Panc1 (cell line): ENCODE measurements at regions not wholly inside any gene's neighbourhood (a gene's known extent, or its start where the extent isn't known, plus 50 kb on each side); places are given as distances from the start of the nearest gene placed in this dataset.
A peak's percentile ranks its signal among the peaks of the same experiment; 100 is the strongest.

Source experiments
- ATAC-seq: fragments of 200-7000 bp; cut with Tn5 transposase; 2 replicates; pipeline ENCODE4 v1.9.1; 2020; ENCODE audit warnings: mild to moderate bottlenecking, moderate library complexity
- BruUV-seq: library from RNA; stranded (reverse); fragments of 400-500 nt; replicated peaks from 2 replicates; lab custom pipeline; 2021; lab: Mats Ljungman, UMichigan
- CTCF ChIA-PET: fragments of 300-600 bp; sonication (Branson Sonifier 250); formaldehyde crosslinking; loops from one replicate; lab custom pipeline; 2022; ENCODE audit warnings: antibody characterized with exemption; lab: Charles Lee
- POLR2A ChIA-PET: fragments of 300-600 bp; sonication (Branson Sonifier 250); formaldehyde crosslinking; loops from one replicate; lab custom pipeline; 2022; ENCODE audit warnings: antibody characterized with exemption; lab: Charles Lee
- DNase-seq: peaks from one replicate; pipeline ENCODE4 v3.0.0-alpha.2; 2010; ENCODE audit warnings: low read depth, low spot score
- H3K27ac ChIP-seq: 2 replicates; pipeline ENCODE4 v1.5.1; 2011; ENCODE audit warnings: mild to moderate bottlenecking, low read length, inconsistent platforms
- H3K27me3 ChIP-seq: fragments of 200-500 bp; sonication (Bioruptor generic); 2 replicates; pipeline ENCODE4 v1.6.0; 2014; ENCODE audit warnings: low read length, inconsistent platforms; ENCODE audit not compliant: control insufficient read depth, insufficient read depth
- H3K36me3 ChIP-seq: fragments of 200-500 bp; sonication (Bioruptor generic); 2 replicates; pipeline ENCODE4 v1.5.1; 2014; ENCODE audit warnings: inconsistent platforms, mild to moderate bottlenecking, low read length, moderate library complexity; ENCODE audit not compliant: control insufficient read depth, insufficient read depth
- H3K4me1 ChIP-seq: 2 replicates; pipeline ENCODE4 v1.5.1; 2011; ENCODE audit warnings: inconsistent platforms, mild to moderate bottlenecking, low read length, moderate library complexity; ENCODE audit not compliant: control insufficient read depth, insufficient read depth
- H3K4me3 ChIP-seq, 2 experiments: 2 replicates each; pipeline ENCODE4 v1.5.1; 2011 to 2012; ENCODE audit warnings: low read depth in 2 of 2, low read length in 2 of 2, mild to moderate bottlenecking in 2 of 2, inconsistent platforms in 1 of 2, moderate library complexity in 1 of 2
- H3K9me3 ChIP-seq: fragments of 200-500 bp; sonication (Bioruptor generic); 2 replicates; pipeline ENCODE4 v1.5.1; 2014; ENCODE audit warnings: low read depth, mild to moderate bottlenecking, inconsistent platforms, low read length, moderate library complexity; ENCODE audit not compliant: control insufficient read depth, insufficient read depth
- POLR2AphosphoS5 ChIP-seq: IDR thresholded peaks from 2 replicates; pipeline ENCODE4 v1.6.1; 2012; ENCODE audit warnings: mild to moderate bottlenecking, low read depth, low read length, moderate library complexity
- SIN3A ChIP-seq: IDR thresholded peaks from 2 replicates; pipeline ENCODE4 v1.6.1; 2012; ENCODE audit warnings: low read depth, mild to moderate bottlenecking, low read length, moderate library complexity, borderline replicate concordance; ENCODE audit not compliant: insufficient read depth
- TCF7L2 ChIP-seq: IDR thresholded peaks from 2 replicates; pipeline ENCODE4 v1.6.1; 2011; ENCODE audit warnings: mild to moderate bottlenecking, low read depth, low read length, inconsistent platforms
- in situ Hi-C: cut with HindIII; loops from 2 replicates; pipeline ENCODE4 v1.10.0; 2016; ENCODE audit warnings: low sequenced_read_pairs, low pct_unique_long_range_greater_than_20kb
- intact Hi-C: fragments of 100-400 bp; cut with micrococcal nuclease; formaldehyde crosslinking; loops from one replicate; pipeline ENCODE4 v1.10.0; 2022; ENCODE audit not compliant: unreplicated experiment
- TF ChIP-seq, protein P1 (sequence below): fragments of 450-650 bp; IDR thresholded peaks from 2 replicates; pipeline ENCODE4 v1.5.1; 2017; ENCODE audit warnings: mild to moderate bottlenecking
- TF ChIP-seq, protein P2 (sequence below), 2 experiments: IDR thresholded peaks; 2 replicates each; pipeline ENCODE4 v1.6.1; 2011 to 2012; ENCODE audit warnings: low read depth in 2 of 2, control low read depth in 1 of 2, low read length in 1 of 2, mild to moderate bottlenecking in 1 of 2, moderate library complexity in 1 of 2; ENCODE audit not compliant: insufficient read depth in 1 of 2

DNA sequence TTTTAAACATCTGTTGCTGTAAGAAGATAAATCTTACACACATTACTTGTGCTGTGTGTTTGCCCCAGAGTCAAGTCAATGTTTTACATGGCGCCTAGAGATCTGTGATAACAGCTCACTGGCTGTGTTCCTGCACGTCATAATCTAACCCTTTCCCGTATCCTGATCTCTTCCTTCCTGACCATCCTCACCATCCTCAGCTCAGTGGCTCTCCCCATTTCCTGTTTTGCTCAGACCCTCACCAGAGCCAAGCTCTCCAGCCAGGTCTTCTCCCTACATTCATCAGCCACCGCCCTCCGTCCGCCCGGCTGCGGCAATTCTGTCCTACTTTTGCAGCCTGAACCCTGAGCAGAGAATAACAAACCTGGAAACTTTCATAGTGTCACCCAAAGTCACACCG lies 824.7 kb downstream of the USP25 start:
- peaks cover 7% of the 10 kb centered on the region for H3K4me1 ChIP-seq
- BruUV-seq = no TSS peak
- ATAC-seq (no peak), DNase-seq (no peak)
- TF ChIP-seq TCF7L2 (no peak), SIN3A (no peak)
- H3K9me3 ChIP-seq = no peaks in the 10 kb centered on the region
- ChIA-PET CTCF (no interaction called here), POLR2A (no interaction called here)
- H3K27ac ChIP-seq = no peak overlapping the region
- intact Hi-C loops (no loop called here), in situ Hi-C loops (no loop called here)
- H3K4me3 ChIP-seq = no peak overlapping the region
- no peaks in the 10 kb centered on the region for H3K36me3 ChIP-seq
- no peaks in the 10 kb centered on the region for H3K27me3 ChIP-seq

GRCh38 chr21:16563116-16563515 lies 833.3 kb downstream of the USP25 start:
- intact Hi-C loops (no loop called here), in situ Hi-C loops (no loop called here)
- POLR2A ChIA-PET = no interaction called here
- ATAC-seq = no peak
- no peak for DNase-seq
- H3K9me3 ChIP-seq = no peaks in the 10 kb centered on the region
- CTCF ChIA-PET = no interaction called here
- peak overlapping the region; percentile 29; the same call in 1 of the 2 replicates for H3K27ac ChIP-seq
- no peak overlapping the region for H3K4me3 ChIP-seq
- H3K4me1 ChIP-seq = no peaks in the 10 kb centered on the region; the same call in 1 of the 2 replicates
- no peaks in the 10 kb centered on the region for H3K27me3 ChIP-seq
- no TSS peak for BruUV-seq
- TF ChIP-seq TCF7L2 (no peak), SIN3A (no peak), POLR2AphosphoS5 (no peak)
- TF ChIP-seq, protein P1, sequence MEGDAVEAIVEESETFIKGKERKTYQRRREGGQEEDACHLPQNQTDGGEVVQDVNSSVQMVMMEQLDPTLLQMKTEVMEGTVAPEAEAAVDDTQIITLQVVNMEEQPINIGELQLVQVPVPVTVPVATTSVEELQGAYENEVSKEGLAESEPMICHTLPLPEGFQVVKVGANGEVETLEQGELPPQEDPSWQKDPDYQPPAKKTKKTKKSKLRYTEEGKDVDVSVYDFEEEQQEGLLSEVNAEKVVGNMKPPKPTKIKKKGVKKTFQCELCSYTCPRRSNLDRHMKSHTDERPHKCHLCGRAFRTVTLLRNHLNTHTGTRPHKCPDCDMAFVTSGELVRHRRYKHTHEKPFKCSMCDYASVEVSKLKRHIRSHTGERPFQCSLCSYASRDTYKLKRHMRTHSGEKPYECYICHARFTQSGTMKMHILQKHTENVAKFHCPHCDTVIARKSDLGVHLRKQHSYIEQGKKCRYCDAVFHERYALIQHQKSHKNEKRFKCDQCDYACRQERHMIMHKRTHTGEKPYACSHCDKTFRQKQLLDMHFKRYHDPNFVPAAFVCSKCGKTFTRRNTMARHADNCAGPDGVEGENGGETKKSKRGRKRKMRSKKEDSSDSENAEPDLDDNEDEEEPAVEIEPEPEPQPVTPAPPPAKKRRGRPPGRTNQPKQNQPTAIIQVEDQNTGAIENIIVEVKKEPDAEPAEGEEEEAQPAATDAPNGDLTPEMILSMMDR = no peak
- TF ChIP-seq, protein P2, sequence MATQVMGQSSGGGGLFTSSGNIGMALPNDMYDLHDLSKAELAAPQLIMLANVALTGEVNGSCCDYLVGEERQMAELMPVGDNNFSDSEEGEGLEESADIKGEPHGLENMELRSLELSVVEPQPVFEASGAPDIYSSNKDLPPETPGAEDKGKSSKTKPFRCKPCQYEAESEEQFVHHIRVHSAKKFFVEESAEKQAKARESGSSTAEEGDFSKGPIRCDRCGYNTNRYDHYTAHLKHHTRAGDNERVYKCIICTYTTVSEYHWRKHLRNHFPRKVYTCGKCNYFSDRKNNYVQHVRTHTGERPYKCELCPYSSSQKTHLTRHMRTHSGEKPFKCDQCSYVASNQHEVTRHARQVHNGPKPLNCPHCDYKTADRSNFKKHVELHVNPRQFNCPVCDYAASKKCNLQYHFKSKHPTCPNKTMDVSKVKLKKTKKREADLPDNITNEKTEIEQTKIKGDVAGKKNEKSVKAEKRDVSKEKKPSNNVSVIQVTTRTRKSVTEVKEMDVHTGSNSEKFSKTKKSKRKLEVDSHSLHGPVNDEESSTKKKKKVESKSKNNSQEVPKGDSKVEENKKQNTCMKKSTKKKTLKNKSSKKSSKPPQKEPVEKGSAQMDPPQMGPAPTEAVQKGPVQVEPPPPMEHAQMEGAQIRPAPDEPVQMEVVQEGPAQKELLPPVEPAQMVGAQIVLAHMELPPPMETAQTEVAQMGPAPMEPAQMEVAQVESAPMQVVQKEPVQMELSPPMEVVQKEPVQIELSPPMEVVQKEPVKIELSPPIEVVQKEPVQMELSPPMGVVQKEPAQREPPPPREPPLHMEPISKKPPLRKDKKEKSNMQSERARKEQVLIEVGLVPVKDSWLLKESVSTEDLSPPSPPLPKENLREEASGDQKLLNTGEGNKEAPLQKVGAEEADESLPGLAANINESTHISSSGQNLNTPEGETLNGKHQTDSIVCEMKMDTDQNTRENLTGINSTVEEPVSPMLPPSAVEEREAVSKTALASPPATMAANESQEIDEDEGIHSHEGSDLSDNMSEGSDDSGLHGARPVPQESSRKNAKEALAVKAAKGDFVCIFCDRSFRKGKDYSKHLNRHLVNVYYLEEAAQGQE (IDR thresholded peaks at IDR 0.05; ENCODE audit: insufficient read depth in 1 of 2, low read depth in 2 of 2, low read length in 1 of 2) = no peak
- H3K36me3 ChIP-seq = no peaks in the 10 kb centered on the region

DNA sequence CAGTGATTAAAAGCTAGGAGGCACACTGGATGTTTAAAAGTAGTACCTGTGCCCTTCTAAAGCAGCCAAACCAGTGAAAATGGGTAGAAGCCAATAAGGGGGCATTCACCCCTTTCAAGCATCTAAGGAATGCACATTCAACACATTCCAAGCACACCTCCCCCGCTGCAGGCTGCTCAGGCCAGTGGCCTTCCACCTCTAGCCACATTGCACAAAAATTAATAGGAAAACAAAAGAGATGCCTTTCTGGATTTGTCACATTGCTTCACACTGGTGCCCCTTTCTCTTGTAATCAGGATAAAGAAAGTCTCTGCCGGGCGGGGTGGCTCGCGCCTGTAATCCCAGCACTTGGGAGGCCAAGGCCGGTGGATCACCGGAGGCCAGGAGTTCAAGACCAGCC lies 834.0 kb downstream of the USP25 start:
- in situ Hi-C loops (no loop called here), intact Hi-C loops (no loop called here)
- H3K36me3 ChIP-seq = no peaks in the 10 kb centered on the region
- ChIA-PET CTCF (interaction anchor here (0.6 kb wide), 1 partner anchor 10 kb away, joined by 4 read pairs; no protein-coding TSS in a partner anchor), POLR2A (no interaction called here)
- no peaks in the 10 kb centered on the region for H3K9me3 ChIP-seq
- no peak for TF ChIP-seq SIN3A
- no peak for TF ChIP-seq POLR2AphosphoS5
- TF ChIP-seq, protein P2 (IDR thresholded peaks at IDR 0.05; ENCODE audit: insufficient read depth in 1 of 2, low read depth in 2 of 2, low read length in 1 of 2) = no peak
- TF ChIP-seq, protein P1 = no peak
- no peak for TF ChIP-seq TCF7L2
- H3K27me3 ChIP-seq = no peaks in the 10 kb centered on the region
- no peak overlapping the region for H3K27ac ChIP-seq
- no peak overlapping the region for H3K4me3 ChIP-seq
- no TSS peak for BruUV-seq
- DNase-seq (no peak), ATAC-seq (peak; percentile 63; the same call in 1 of the 2 replicates)
- no peaks in the 10 kb centered on the region; the same call in 1 of the 2 replicates for H3K4me1 ChIP-seq
